Erythroblast (primary cell): ENCODE measurements at regions not wholly inside any gene's neighbourhood (a gene's known extent, or its start where the extent isn't known, plus 50 kb on each side); places are given as distances from the start of the nearest gene placed in this dataset.

ENCODE experiments used
- GATA1 ChIP-seq: IDR thresholded peaks from 2 replicates; pipeline ENCODE4 v1.6.1; 2011; ENCODE audit warnings: low read depth, mild to moderate bottlenecking, control low read depth, low read length, moderate library complexity
- POLR2A ChIP-seq: IDR thresholded peaks from 2 replicates; pipeline ENCODE4 v1.6.1; 2011; ENCODE audit warnings: mild to moderate bottlenecking, low read length

DNA sequence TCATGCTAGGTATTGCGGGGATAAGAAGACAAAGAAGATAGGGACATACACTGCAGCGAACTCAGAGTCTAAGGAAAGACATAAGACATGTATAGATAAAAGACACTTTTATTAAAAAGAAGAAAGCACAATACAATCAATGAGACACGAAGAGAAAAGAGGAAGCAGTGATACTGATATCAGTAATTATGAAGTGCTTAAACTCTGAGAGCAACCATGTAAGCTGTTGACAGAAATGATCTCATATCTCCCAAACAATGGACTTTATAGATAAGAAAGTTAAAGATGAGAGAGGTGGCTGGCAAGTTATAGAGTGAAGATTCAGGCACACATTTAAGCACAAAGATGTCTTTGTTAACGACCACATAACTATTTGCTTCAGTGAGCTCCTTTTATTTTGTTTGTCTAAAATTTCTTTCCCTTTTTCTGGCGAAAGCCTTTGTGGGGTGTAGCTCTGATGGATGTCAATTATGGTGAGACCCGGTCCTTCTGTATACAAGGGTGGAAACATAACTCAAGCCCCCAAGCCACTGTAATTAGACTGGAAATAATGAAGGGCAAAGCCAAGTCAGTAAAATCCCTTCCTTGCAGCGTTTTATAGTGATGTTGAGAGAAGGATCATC lies 818.0 kb upstream of the SLC10A2 start:
- TF ChIP-seq POLR2A (no peak), GATA1 (no peak)
